ENCODE measurements at regions not wholly inside any gene's neighbourhood (a gene's known extent, or its start where the extent isn't known, plus 50 kb on each side); places are given as distances from the start of the nearest gene placed in this dataset.

DNA sequence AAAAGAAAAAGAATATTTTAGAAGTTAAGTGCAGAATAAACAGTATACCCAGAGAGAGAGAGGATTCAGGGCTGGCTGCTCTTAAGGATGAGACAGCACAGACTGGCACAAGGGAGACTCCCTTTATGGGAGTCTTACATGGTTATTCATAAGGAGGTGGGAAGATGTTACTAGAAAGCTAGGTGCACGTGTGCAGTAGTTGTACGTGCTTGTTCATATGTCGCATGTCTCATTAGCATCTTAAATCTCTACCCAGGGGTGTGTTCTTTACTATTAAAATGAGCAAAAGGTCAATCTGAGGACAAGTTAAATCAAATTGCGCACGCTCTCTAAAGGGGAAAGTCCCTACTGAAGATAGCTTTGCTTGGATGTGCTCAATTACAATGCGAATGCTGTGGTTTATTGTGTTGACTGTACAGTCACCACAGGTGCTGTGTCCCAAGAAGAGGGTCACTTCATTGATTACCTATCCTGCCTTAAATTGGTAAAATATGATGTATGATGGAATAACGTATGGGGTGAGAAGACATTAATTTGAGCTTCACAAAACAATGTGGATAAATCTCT, 368.0 kb upstream of the SPHKAP start:
- DNase-seq (ENCODE audit: low read depth, low spot score) (no peak), ATAC-seq (no peak)
- Histone ChIP-seq H3K4me3 (ENCODE audit: low read depth in 2 of 2, low read length in 2 of 2) (no peak overlapping the region), H3K27ac (ENCODE audit: low read length) (no peak overlapping the region), H3K27me3 (ENCODE audit: control insufficient read depth, insufficient read depth, low read length) (no peaks in the 10 kb centered on the region), H3K9me3 (ENCODE audit: control insufficient read depth, insufficient read depth, low read depth, low read length) (no peaks in the 10 kb centered on the region), H3K36me3 (ENCODE audit: control insufficient read depth, insufficient read depth, low read length) (no peaks in the 10 kb centered on the region), H3K4me1 (ENCODE audit: control insufficient read depth, insufficient read depth, low read length) (no peaks in the 10 kb centered on the region)
- ChIA-PET POLR2A (no interaction called here), CTCF (interaction anchor here (0.7 kb wide), 1 partner anchor 136 kb away, joined by 3 read pairs; no protein-coding TSS in a partner anchor)
- intact Hi-C loops (cut with micrococcal nuclease; ENCODE audit: unreplicated experiment) (no loop called here), in situ Hi-C loops (cut with HindIII; ENCODE audit: low pct_unique_long_range_greater_than_20kb, low sequenced_read_pairs) (no loop called here)
- BruUV-seq (replicated peaks): no TSS peak
- TF ChIP-seq TCF7L2 (IDR thresholded peaks at IDR 0.05; ENCODE audit: low read depth, low read length): no peak
- no peak for TF ChIP-seq SIN3A (IDR thresholded peaks at IDR 0.05; ENCODE audit: borderline replicate concordance, insufficient read depth, low read depth, low read length)
- TF ChIP-seq, protein P1, sequence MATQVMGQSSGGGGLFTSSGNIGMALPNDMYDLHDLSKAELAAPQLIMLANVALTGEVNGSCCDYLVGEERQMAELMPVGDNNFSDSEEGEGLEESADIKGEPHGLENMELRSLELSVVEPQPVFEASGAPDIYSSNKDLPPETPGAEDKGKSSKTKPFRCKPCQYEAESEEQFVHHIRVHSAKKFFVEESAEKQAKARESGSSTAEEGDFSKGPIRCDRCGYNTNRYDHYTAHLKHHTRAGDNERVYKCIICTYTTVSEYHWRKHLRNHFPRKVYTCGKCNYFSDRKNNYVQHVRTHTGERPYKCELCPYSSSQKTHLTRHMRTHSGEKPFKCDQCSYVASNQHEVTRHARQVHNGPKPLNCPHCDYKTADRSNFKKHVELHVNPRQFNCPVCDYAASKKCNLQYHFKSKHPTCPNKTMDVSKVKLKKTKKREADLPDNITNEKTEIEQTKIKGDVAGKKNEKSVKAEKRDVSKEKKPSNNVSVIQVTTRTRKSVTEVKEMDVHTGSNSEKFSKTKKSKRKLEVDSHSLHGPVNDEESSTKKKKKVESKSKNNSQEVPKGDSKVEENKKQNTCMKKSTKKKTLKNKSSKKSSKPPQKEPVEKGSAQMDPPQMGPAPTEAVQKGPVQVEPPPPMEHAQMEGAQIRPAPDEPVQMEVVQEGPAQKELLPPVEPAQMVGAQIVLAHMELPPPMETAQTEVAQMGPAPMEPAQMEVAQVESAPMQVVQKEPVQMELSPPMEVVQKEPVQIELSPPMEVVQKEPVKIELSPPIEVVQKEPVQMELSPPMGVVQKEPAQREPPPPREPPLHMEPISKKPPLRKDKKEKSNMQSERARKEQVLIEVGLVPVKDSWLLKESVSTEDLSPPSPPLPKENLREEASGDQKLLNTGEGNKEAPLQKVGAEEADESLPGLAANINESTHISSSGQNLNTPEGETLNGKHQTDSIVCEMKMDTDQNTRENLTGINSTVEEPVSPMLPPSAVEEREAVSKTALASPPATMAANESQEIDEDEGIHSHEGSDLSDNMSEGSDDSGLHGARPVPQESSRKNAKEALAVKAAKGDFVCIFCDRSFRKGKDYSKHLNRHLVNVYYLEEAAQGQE (IDR thresholded peaks at IDR 0.05; ENCODE audit: insufficient read depth in 1 of 2, low read depth in 2 of 2, low read length in 1 of 2): no peak
- TF ChIP-seq, protein P2, sequence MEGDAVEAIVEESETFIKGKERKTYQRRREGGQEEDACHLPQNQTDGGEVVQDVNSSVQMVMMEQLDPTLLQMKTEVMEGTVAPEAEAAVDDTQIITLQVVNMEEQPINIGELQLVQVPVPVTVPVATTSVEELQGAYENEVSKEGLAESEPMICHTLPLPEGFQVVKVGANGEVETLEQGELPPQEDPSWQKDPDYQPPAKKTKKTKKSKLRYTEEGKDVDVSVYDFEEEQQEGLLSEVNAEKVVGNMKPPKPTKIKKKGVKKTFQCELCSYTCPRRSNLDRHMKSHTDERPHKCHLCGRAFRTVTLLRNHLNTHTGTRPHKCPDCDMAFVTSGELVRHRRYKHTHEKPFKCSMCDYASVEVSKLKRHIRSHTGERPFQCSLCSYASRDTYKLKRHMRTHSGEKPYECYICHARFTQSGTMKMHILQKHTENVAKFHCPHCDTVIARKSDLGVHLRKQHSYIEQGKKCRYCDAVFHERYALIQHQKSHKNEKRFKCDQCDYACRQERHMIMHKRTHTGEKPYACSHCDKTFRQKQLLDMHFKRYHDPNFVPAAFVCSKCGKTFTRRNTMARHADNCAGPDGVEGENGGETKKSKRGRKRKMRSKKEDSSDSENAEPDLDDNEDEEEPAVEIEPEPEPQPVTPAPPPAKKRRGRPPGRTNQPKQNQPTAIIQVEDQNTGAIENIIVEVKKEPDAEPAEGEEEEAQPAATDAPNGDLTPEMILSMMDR (IDR thresholded peaks at IDR 0.05): no peak

DNA sequence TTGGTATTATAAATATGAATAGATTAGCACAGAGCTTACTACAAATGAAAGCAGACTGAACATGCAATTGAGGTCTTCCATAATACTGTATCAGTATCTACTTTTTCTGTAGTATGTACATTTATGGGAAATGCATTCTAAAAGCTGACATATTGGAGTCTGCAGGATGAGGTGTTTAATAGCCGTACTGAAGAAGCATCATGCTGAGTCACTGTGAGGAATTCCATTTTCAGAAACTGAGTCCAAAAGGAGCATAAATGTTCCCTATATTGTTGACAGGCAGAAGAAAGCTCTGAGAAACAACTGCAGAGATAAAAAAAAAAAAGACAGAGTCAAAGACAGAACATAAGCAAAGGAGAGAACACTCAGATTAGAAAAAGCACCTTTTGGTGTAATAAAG, 366.7 kb upstream of the SPHKAP start:
- H3K4me1 ChIP-seq (ENCODE audit: control insufficient read depth, insufficient read depth, low read length): no peaks in the 10 kb centered on the region
- POLR2A ChIA-PET: no interaction called here
- H3K27ac ChIP-seq (ENCODE audit: low read length): no peak overlapping the region
- H3K4me3 ChIP-seq (ENCODE audit: low read depth in 2 of 2, low read length in 2 of 2): no peak overlapping the region
- BruUV-seq (replicated peaks): no TSS peak
- H3K27me3 ChIP-seq (ENCODE audit: control insufficient read depth, insufficient read depth, low read length): no peaks in the 10 kb centered on the region
- no peaks in the 10 kb centered on the region for H3K36me3 ChIP-seq (ENCODE audit: control insufficient read depth, insufficient read depth, low read length)
- no peaks in the 10 kb centered on the region for H3K9me3 ChIP-seq (ENCODE audit: control insufficient read depth, insufficient read depth, low read depth, low read length)
- intact Hi-C loops (cut with micrococcal nuclease; ENCODE audit: unreplicated experiment) (no loop called here), in situ Hi-C loops (cut with HindIII; ENCODE audit: low pct_unique_long_range_greater_than_20kb, low sequenced_read_pairs) (no loop called here)
- TF ChIP-seq TCF7L2 (IDR thresholded peaks at IDR 0.05; ENCODE audit: low read depth, low read length): no peak
- TF ChIP-seq, protein P1 (IDR thresholded peaks at IDR 0.05; ENCODE audit: insufficient read depth in 1 of 2, low read depth in 2 of 2, low read length in 1 of 2): no peak
- TF ChIP-seq, protein P2 (IDR thresholded peaks at IDR 0.05): no peak
- no peak for TF ChIP-seq SIN3A (IDR thresholded peaks at IDR 0.05; ENCODE audit: borderline replicate concordance, insufficient read depth, low read depth, low read length)
- no peak for TF ChIP-seq POLR2AphosphoS5 (IDR thresholded peaks at IDR 0.05; ENCODE audit: low read depth, low read length)
- no peak for ATAC-seq
- DNase-seq (ENCODE audit: low read depth, low spot score): no peak
- CTCF ChIA-PET: no interaction called here

Data from Panc1 (cell line).